Left lung (tissue), 4 donors: ENCODE measurements at regions not wholly inside any gene's neighbourhood (a gene's known extent, or its start where the extent isn't known, plus 50 kb on each side); places are given as distances from the start of the nearest gene placed in this dataset.
A peak's percentile ranks its signal among the peaks of the same experiment; 100 is the strongest.
"Not testable (repeated sequence)": the region's sequence is repeated elsewhere in the genome, so short reads cannot be mapped to it uniquely, and the experiment has no call there.

Experiments
- ATAC-seq: fragments of 200-7000 bp; cut with Tn5 transposase; one replicate; pipeline ENCODE4 v1.9.1; 2020; ENCODE audit warnings: moderate library complexity
- DNase-seq, 4 donors: peaks; one replicate each; pipeline ENCODE4 v3.0.0-alpha.2; 2013 to 2020
- H3K27ac ChIP-seq, 2 donors: fragments of 200-600 bp; sonication (generic) in 1 of 2; one replicate each; pipeline versions ENCODE4 v1.5.0 to v1.8.0; 2020 to 2021
- H3K27me3 ChIP-seq, 2 donors: fragments of 200-600 bp; sonication (generic) in 1 of 2; one replicate each; pipeline versions ENCODE4 v1.5.0 to v1.8.0; 2020 to 2021
- H3K36me3 ChIP-seq, 2 donors: fragments of 200-600 bp; sonication (generic) in 1 of 2; one replicate each; pipeline versions ENCODE4 v1.5.0 to v1.8.0; 2020 to 2021
- H3K4me1 ChIP-seq, 2 donors: fragments of 200-600 bp; one replicate each; pipeline ENCODE4 v1.8.0; 2021
- H3K4me3 ChIP-seq, 2 donors: fragments of 200-600 bp; sonication (generic) in 1 of 2; one replicate each; pipeline versions ENCODE4 v1.5.0 to v1.8.0; 2020 to 2021; ENCODE audit warnings: mild to moderate bottlenecking in 1 of 2
- H3K9me3 ChIP-seq, 2 donors: fragments of 200-600 bp; sonication (generic) in 1 of 2; one replicate each; pipeline versions ENCODE4 v1.5.0 to v1.8.0; 2020 to 2021
- CTCF ChIP-seq, 2 donors: fragments of 200-600 bp; sonication (generic) in 1 of 2; IDR thresholded peaks; one replicate each; pipeline versions ENCODE4 v1.5.0 to v1.8.0; 2021; ENCODE audit warnings: antibody characterized with exemption in 2 of 2
- intact Hi-C, 2 donors: fragments of 100-400 bp; cut with DNase I; formaldehyde crosslinking; loops; one replicate each; pipeline versions ENCODE4 v1.11.2 to v1.14.2; 2022
- donor health status: DM: no; HTN: yes; CAD: no.
- donor health status: DM: no; HTN: no; CAD: no.

- ATAC-seq (no peak), DNase-seq (peak in 2 of 4 donors; percentile 51 to 54)
- Histone ChIP-seq H3K9me3 (no peaks in the 10 kb centered on the region), H3K4me1 (no peaks in the 10 kb centered on the region), H3K27ac (no peak overlapping the region), H3K27me3 (no peaks in the 10 kb centered on the region), H3K4me3 (no peak overlapping the region), H3K36me3 (no peaks in the 10 kb centered on the region)
- intact Hi-C loops = no loop called here
- no peak for TF ChIP-seq CTCF (IDR thresholded peaks at IDR 0.05)
These were observed 141.1 kb downstream of the FBXO4 start for GRCh38 chr5:42066131-42066530.

GRCh38 chr5:42074353-42074752 lies 149.3 kb downstream of the FBXO4 start:
- Histone ChIP-seq H3K4me1 (no peaks in the 10 kb centered on the region), H3K27me3 (no peaks in the 10 kb centered on the region), H3K27ac (no peak overlapping the region), H3K9me3 (no peaks in the 10 kb centered on the region), H3K36me3 (no peaks in the 10 kb centered on the region), H3K4me3 (no peak overlapping the region)
- intact Hi-C loops = no loop called here
- no peak for TF ChIP-seq CTCF (IDR thresholded peaks at IDR 0.05)
- ATAC-seq = no peak
- no peak for DNase-seq

- H3K4me3 ChIP-seq = no peak overlapping the region
- ATAC-seq = no peak
- H3K27ac ChIP-seq = no peak overlapping the region
- DNase-seq = no peak
- no peak for TF ChIP-seq CTCF (IDR thresholded peaks at IDR 0.05)
- H3K4me1 ChIP-seq = no peaks in the 10 kb centered on the region
- no peaks in the 10 kb centered on the region for H3K27me3 ChIP-seq
- intact Hi-C loops = no loop called here
- no peaks in the 10 kb centered on the region for H3K36me3 ChIP-seq
- H3K9me3 ChIP-seq = no peaks in the 10 kb centered on the region
These were observed 164.6 kb downstream of the FBXO4 start for GRCh38 chr5:42089705-42090104.

- no peak overlapping the region for H3K4me3 ChIP-seq
- TF ChIP-seq CTCF (IDR thresholded peaks at IDR 0.05) = no peak
- ATAC-seq (no peak), DNase-seq (no peak)
- no peaks in the 10 kb centered on the region for H3K4me1 ChIP-seq
- H3K27ac ChIP-seq = no peak overlapping the region
- intact Hi-C loops = no loop called here
- no peaks in the 10 kb centered on the region for H3K9me3 ChIP-seq
- no peaks in the 10 kb centered on the region for H3K36me3 ChIP-seq
- no peaks in the 10 kb centered on the region for H3K27me3 ChIP-seq
These were observed 165.1 kb downstream of the FBXO4 start for GRCh38 chr5:42090162-42090561.

- ATAC-seq, H3K9me3 ChIP-seq, H3K4me1 ChIP-seq, intact Hi-C loops, H3K27ac ChIP-seq, H3K4me3 ChIP-seq, H3K27me3 ChIP-seq, DNase-seq, H3K36me3 ChIP-seq: not testable (repeated sequence)
These were observed 174.8 kb downstream of the FBXO4 start for GRCh38 chr5:42099846-42100245.

GRCh38 chr5:42108468-42108867 lies 183.4 kb downstream of the FBXO4 start:
- intact Hi-C loops = no loop called here
- TF ChIP-seq CTCF (IDR thresholded peaks at IDR 0.05) = no peak
- Histone ChIP-seq H3K4me3 (no peak overlapping the region), H3K4me1 (no peaks in the 10 kb centered on the region), H3K27me3 (no peaks in the 10 kb centered on the region), H3K36me3 (no peaks in the 10 kb centered on the region), H3K27ac (no peak overlapping the region), H3K9me3 (peaks cover 0 to 18% of the 10 kb centered on the region in 2 donors)
- DNase-seq (no peak), ATAC-seq (no peak)
